ENCODE measurements at regions not wholly inside any gene's neighbourhood (a gene's known extent, or its start where the extent isn't known, plus 50 kb on each side); places are given as distances from the start of the nearest gene placed in this dataset.

GRCh38 chr21:16044676-16045075, 314.9 kb downstream of the USP25 start:
- TF ChIP-seq CTCF (IDR thresholded peaks at IDR 0.05) (no peak), POLR2A (IDR thresholded peaks at IDR 0.05) (no peak), EP300 (IDR thresholded peaks at IDR 0.05) (no peak), POLR2AphosphoS5 (IDR thresholded peaks at IDR 0.05) (no peak)

Measured in suprapubic skin (tissue), 4 donors.